COLO668 (cell line): ENCODE measurements at regions not wholly inside any gene's neighbourhood (a gene's known extent, or its start where the extent isn't known, plus 50 kb on each side); places are given as distances from the start of the nearest gene placed in this dataset.

Experiments used
- DNase-seq: peaks from one replicate; lab custom pipeline; 2025; ENCODE audit not compliant: unreplicated experiment; lab: John Stamatoyannopoulos, UW

DNA sequence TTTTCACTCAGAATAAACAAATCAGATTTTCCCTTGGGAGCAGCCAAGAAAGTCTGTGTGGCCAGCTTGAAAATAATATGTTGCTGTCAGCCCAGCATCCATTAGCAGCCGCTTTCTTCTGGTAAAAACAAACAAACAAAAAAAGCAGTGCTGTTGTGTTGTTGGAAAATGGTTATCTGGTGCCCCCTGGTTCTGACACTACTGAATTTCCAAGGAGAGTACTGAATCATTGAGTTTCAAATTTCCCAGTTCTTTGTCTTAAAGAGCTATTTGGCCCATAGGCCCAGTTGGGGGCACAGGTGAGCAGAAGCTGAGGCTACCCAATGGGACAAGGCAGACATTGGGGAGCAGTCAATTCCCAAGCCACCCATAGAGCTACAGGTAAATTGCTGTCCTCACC lies 995.9 kb downstream of the UQCRFS1 start:
- DNase-seq = no peak

DNA sequence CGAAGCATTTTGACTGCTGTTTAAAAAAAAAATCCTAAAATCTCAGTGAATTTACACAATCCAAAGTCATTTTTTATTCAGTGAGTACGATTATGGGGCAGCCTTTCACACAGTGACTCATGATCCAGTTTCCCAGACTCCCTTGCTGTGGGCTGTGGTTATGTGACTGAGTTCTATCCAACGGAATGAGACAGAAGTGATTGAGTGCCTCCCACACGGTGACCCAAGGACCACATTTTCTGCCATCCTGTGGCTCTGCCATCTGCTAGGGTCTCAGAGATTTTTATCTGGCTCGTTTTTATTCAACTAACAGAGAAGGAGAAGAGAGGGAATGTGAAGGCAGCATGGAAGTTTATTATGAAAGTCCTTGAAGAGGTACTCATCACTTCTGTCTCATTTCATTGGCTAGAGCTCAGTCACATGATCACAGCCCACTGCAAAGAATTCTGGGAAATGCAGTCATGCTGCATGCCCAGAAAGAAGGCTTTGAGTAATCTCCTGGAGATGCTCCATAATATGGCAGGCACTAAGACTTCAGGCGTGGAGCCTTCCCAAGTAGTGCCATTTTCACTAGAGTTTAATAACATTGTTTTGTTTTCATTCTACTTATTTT lies 999.4 kb downstream of the UQCRFS1 start:
- DNase-seq = no peak

DNA sequence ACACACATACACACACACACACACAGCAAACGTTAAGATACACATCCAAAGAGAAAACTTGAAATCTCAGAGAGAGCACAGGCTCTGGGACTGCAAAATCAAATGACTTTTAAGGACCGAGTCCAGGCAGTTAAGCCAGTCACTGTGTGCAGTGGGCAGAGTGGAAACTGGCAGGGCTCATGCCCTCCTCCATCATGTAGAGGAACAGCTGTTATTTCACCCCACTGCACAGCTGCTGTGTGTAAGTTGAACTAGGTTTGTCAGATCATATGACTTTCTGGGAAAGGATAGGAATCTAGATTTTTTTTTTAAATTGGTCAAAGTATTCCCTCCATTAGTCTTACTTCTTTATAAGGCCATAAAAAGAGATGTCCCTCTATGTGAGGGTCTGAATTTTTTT lies 1002.1 kb downstream of the UQCRFS1 start:
- no peak for DNase-seq

GRCh38 chr19:28208745-28209144 lies 1004.2 kb downstream of the UQCRFS1 start:
- DNase-seq = no peak

- no peak for DNase-seq
Measured at GRCh38 chr19:28207244-28207643, 1005.7 kb downstream of the UQCRFS1 start.

DNA sequence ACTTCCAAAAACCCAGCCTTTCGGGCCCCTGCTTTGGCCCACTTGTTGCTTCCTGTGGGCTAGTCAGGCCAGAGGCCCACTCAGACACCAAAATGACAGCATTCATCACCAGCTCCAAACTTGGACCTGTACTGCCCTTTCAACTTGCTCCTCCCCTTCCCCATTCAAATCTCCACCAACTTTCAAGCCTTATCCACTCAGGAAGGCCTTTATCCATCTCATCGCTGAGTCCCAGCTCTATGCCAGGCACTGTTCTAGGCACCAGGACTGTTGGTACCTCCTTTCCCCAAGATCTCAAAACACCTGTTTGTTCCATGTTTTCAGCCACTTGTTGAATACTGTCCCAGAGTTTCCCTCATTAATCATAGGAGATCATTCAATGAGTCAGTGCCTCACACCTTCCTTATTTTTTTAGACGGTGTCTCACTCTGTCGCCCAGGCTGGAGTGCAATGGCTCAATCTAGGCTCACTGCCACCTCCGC lies 1011.4 kb downstream of the UQCRFS1 start:
- no peak for DNase-seq

- DNase-seq = no peak
Measured at GRCh38 chr19:28199323-28199722, 1013.6 kb downstream of the UQCRFS1 start.

DNA sequence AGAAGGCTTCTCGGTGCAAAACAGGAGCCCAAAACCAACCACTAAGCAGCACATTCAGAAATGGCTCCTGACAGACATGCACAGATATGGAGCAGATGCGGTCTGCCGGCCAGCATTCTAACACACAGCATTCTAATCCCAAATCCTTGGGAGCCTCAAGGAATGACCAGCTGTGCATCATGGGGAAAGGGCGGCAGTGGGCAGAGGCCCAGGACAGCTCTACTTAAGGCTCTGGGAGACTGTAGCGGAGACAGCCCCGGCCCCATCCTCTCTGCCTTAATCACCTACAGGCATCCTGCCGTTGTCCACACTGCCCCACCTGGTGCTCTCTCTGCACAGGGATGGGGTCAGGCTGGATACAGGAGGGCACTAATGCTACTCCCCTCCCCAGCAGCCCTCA lies 1016.0 kb downstream of the UQCRFS1 start:
- no peak for DNase-seq

DNA sequence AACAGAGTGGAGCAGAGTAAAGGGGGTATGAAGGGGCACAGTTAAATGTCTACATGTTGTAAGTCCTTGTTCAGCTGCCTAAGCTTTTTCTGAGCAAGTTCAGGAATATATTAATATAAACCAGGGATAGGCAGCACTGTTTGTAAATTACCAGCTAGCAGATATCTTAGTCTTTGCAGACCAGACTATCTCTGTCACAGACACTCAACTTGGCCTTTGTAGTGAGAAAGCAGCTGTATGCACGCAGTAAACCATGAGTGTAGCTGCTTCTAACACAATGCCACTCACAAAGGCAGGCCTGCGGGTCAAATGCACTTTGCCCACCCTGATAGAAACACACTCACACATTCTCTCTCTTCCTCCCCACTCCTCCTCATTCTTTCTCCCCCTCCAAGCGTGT lies 1016.9 kb downstream of the UQCRFS1 start:
- DNase-seq = no peak

- no peak for DNase-seq
Measured at GRCh38 chr19:28185646-28186045, 1027.3 kb downstream of the UQCRFS1 start.

- no peak for DNase-seq
Measured at GRCh38 chr19:28184997-28185396, 1028.0 kb downstream of the UQCRFS1 start.

- no peak for DNase-seq
Measured at GRCh38 chr19:28176193-28176592, 1036.8 kb downstream of the UQCRFS1 start.

GRCh38 chr19:28171983-28172382 lies 1041.0 kb downstream of the UQCRFS1 start:
- DNase-seq = no peak

- no peak for DNase-seq
Measured at GRCh38 chr19:28170066-28170465, 1042.9 kb downstream of the UQCRFS1 start.

DNA sequence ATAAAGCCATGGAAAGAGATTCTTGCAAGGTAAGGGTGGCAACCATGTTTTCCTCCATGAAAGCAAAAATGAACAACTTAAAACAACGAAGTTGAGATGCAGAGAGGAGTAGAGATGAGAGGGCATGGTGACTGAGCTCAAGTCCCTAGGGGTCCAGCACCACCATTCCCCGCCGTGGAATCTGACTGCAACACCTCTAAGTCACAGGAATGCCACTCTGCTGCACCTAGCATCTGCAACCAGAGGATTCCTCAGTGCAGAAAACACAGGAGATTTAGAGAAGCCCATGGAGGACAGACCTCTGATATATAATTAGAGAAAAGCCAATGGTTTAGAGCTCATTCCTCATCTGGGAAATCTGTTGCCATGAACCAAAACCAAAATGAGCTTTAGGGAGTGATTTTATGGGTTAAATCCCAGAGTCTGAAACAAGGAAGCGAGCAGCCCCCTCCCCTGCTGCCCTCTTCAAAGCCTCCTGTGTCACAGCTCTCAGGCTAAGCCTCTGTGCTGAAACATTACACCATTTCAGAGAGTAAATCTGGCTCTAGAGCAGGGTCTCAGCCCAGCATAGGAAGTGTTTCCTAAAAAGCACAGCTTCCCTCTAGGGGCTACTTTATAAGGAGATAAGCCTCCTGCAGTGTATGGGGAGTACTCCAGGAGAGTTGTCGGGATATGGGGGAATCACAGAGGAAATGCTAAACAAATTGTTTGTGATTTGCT lies 1043.6 kb downstream of the UQCRFS1 start:
- no peak for DNase-seq

DNA sequence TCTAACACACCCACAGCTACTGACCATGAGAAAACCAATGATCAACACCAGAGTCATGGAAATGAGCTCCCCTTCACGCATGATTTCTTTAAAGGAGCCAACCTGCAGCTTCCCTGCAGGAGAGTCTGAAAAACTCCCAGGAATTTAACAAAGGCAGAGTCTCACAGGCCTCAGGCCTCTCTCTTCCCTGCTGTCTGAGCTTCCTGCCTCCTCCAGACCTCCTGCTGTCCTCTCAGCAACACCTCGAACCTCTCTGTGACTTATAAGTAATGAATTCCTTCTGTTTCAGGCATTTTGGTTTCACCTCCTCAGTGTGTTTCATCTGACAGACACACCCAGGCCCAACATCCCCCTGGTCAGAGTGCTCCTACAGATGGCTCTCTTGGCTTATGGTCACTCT lies 1044.4 kb downstream of the UQCRFS1 start:
- DNase-seq = no peak

- no peak for DNase-seq
Measured at GRCh38 chr19:28166025-28166424, 1046.9 kb downstream of the UQCRFS1 start.

DNA sequence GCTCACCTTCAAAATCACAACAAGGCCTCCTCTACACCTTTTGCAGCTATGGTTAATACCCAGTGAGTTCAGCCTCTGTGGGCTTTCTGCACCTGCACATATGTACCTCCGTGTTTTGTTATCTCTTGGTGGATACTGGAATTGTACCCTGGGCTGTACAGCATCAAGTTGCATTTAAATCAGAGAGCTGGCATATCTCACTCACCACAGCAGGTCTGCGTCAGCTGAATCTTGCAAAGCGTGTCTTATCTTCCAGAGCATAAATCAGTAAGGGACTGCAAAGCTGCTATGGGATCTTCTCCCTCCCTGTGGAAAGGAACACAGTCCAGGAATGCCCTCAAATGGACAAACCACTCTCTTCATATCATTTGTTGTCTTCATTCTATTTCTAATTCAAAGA lies 1048.7 kb downstream of the UQCRFS1 start:
- DNase-seq = no peak

- no peak for DNase-seq
Measured at GRCh38 chr19:28159065-28159464, 1053.9 kb downstream of the UQCRFS1 start.

GRCh38 chr19:28155265-28155664 lies 1057.7 kb downstream of the UQCRFS1 start:
- no peak for DNase-seq

DNA sequence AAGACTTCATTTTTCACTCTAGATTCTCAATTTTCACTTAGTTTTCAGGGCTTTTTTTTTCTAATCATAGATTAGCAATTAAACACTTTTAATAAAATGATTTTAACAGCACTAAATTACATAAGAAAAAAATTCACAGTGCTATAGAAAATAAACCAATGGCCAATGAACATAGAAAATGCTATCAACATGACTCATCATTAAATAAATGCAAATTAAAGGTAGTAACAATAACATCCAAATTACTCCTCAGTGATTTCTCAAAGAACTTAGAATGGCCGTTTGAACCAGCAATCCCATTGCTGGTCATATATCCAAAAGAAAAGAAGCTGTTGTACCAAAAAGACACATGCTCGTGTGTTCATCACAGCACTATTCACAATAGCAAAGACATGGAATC lies 1058.9 kb downstream of the UQCRFS1 start:
- DNase-seq = no peak

DNA sequence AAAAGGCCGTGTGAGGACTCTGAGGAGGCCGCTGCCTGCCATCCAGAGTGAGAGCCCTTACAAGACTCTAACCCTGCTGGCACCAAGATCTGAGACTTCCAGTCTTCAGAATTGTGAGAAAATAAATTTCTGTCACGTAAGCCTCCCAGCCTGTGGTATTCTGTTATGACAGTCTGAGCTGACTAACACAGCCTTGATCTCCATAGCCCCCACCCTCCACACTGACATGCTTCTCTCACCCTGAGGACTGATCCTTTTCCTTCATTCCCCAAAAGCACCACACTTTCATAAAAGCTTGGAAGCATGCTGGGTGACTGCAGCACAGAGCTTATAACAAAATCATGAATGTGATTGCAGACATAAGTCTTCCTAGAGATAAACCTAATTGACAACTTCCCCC lies 1059.8 kb downstream of the UQCRFS1 start:
- no peak for DNase-seq

GRCh38 chr19:28152195-28152594 lies 1060.8 kb downstream of the UQCRFS1 start:
- DNase-seq = no peak
